Sigmoid colon (tissue), 4 donors: ENCODE measurements at regions not wholly inside any gene's neighbourhood (a gene's known extent, or its start where the extent isn't known, plus 50 kb on each side); places are given as distances from the start of the nearest gene placed in this dataset.

ENCODE experiments used
- EP300 ChIP-seq, 4 donors: sonication (generic); formaldehyde crosslinking; IDR thresholded peaks; one replicate each; pipeline ENCODE4 v1.6.1; 2017; ENCODE audit warnings: antibody characterized with exemption in 4 of 4
- POLR2AphosphoS5 ChIP-seq, 4 donors: sonication (generic); formaldehyde crosslinking; IDR thresholded peaks; one replicate each; pipeline ENCODE4 v1.6.1; 2017; ENCODE audit warnings: antibody characterized with exemption in 4 of 4

DNA sequence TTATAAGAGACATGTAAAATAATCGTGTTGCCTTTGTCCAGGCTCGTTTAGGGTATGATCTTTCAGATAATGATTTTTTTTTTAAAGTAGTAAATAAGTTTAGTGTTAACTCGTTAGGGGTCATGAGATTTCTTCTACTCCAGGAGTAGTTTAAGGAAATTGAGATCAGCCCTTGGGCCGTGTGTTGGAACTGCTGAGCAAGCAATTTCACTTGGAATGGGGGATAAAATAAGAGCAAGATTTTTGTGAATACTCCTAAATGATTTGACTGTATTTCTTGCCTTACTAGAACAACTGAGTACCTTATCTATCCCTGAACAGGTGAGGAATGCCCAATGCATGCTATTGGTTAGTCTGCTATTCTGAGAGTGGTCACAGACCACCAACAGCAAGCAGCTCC lies 102.2 kb upstream of the SERPINE2 start:
- TF ChIP-seq POLR2AphosphoS5 (IDR thresholded peaks at IDR 0.05) (no peak), EP300 (IDR thresholded peaks at IDR 0.05) (no peak)
